CD4-positive, alpha-beta T cell (primary cell): ENCODE measurements at regions not wholly inside any gene's neighbourhood (a gene's known extent, or its start where the extent isn't known, plus 50 kb on each side); places are given as distances from the start of the nearest gene placed in this dataset.
"Not testable (repeated sequence)": the region's sequence is repeated elsewhere in the genome, so short reads cannot be mapped to it uniquely, and the experiment has no call there.

Experiments
- ATAC-seq: fragments of 200-7000 bp; cut with Tn5 transposase; one replicate; pipeline ENCODE4 v1.10.0; 2022; ENCODE audit warnings: mild to moderate bottlenecking; ENCODE audit not compliant: poor library complexity
- CTCF ChIA-PET: fragments of 350-600 bp; sonication (Branson Sonifier 250); formaldehyde crosslinking; loops from one replicate; lab custom pipeline; 2021; ENCODE audit warnings: antibody characterized with exemption, inconsistent platforms; lab: Charles Lee
- POLR2A ChIA-PET: fragments of 350-600 bp; sonication (Branson Sonifier 250); formaldehyde crosslinking; loops from one replicate; lab custom pipeline; 2021; ENCODE audit warnings: antibody characterized with exemption, inconsistent platforms; lab: Charles Lee
- DNase-seq, 14 experiments: peaks; one replicate each; pipeline ENCODE4 v3.0.0-alpha.2; 2013 to 2020; ENCODE audit warnings: mixed read lengths in 2 of 14
- H3K27ac ChIP-seq, 2 donors: one replicate each; pipeline versions ENCODE4 v1.5.1 to v1.7.0; 2013; ENCODE audit warnings: low read length in 2 of 2, low read depth in 1 of 2, mild to moderate bottlenecking in 1 of 2
- H3K27me3 ChIP-seq, 2 experiments: 1 replicate in 1 of 2; 2 replicates in 1 of 2; pipeline versions ENCODE4 v1.6.1 to v1.7.0; 2013; ENCODE audit warnings: low read length in 2 of 2, control low read depth in 1 of 2, mild to moderate bottlenecking in 1 of 2, moderate library complexity in 1 of 2; ENCODE audit not compliant: insufficient read depth in 2 of 2, control insufficient read depth in 1 of 2
- H3K36me3 ChIP-seq: one replicate; pipeline ENCODE4 v1.6.1; 2013; ENCODE audit warnings: low read length, control low read depth; ENCODE audit not compliant: insufficient read depth
- H3K4me1 ChIP-seq: one replicate; pipeline ENCODE4 v1.6.1; 2013; ENCODE audit warnings: low read length, control low read depth; ENCODE audit not compliant: insufficient read depth
- H3K4me3 ChIP-seq: one replicate; pipeline ENCODE4 v1.5.1; 2013; ENCODE audit warnings: mild to moderate bottlenecking, low read length, moderate library complexity
- H3K9me3 ChIP-seq, 2 experiments: 1 replicate in 1 of 2; 2 replicates in 1 of 2; pipeline versions ENCODE4 v1.6.1 to v1.7.0; 2013; ENCODE audit warnings: low read length in 2 of 2, mild to moderate bottlenecking in 2 of 2, control low read depth in 1 of 2, moderate library complexity in 1 of 2; ENCODE audit not compliant: control insufficient read depth in 1 of 2, insufficient read depth in 1 of 2
- H3K27ac Mint-ChIP-seq: one replicate; pipeline ENCODE4 v1.8.0; 2020; ENCODE audit warnings: mixed read lengths
- H3K27me3 Mint-ChIP-seq: one replicate; pipeline ENCODE4 v1.8.0; 2021; ENCODE audit warnings: mixed read lengths
- H3K36me3 Mint-ChIP-seq: one replicate; pipeline ENCODE4 v1.8.0; 2021; ENCODE audit warnings: low read depth, mixed read lengths
- H3K4me1 Mint-ChIP-seq: one replicate; pipeline ENCODE4 v1.8.0; 2021; ENCODE audit warnings: low read depth, mixed read lengths
- H3K4me3 Mint-ChIP-seq: one replicate; pipeline ENCODE4 v1.8.0; 2020; ENCODE audit warnings: mild to moderate bottlenecking, mixed read lengths
- H3K9me3 Mint-ChIP-seq: one replicate; pipeline ENCODE4 v1.8.0; 2020; ENCODE audit warnings: mixed read lengths
- intact Hi-C, 2 experiments: fragments of 100-400 bp; cut with DNase I in 1 of 2; cut with micrococcal nuclease in 1 of 2; formaldehyde crosslinking; loops; one replicate each; pipeline versions ENCODE4 v1.15.1 to v1.9.0; 2023 to 2025; cut with DNase I, micrococcal nuclease
- TF ChIP-seq, protein P1 (sequence below): fragments of 200-600 bp; IDR thresholded peaks from one replicate; pipeline ENCODE4 v1.8.0; 2022; ENCODE audit warnings: antibody characterized with exemption, mild to moderate bottlenecking

- Mint-ChIP-seq H3K4me3 (no peak overlapping the region), H3K4me1 (no peaks in the 10 kb centered on the region), H3K9me3 (no peaks in the 10 kb centered on the region), H3K36me3 (no peaks in the 10 kb centered on the region), H3K27ac (no peak overlapping the region), H3K27me3 (no peaks in the 10 kb centered on the region)
- Histone ChIP-seq H3K4me1 (no peaks in the 10 kb centered on the region), H3K9me3 (no peaks in the 10 kb centered on the region), H3K27ac (no peak overlapping the region), H3K4me3 (no peak overlapping the region), H3K36me3 (no peaks in the 10 kb centered on the region), H3K27me3 (no peaks in the 10 kb centered on the region)
- DNase-seq = no peak
- ChIA-PET POLR2A (no interaction called here), CTCF (no interaction called here)
- TF ChIP-seq, protein P1, sequence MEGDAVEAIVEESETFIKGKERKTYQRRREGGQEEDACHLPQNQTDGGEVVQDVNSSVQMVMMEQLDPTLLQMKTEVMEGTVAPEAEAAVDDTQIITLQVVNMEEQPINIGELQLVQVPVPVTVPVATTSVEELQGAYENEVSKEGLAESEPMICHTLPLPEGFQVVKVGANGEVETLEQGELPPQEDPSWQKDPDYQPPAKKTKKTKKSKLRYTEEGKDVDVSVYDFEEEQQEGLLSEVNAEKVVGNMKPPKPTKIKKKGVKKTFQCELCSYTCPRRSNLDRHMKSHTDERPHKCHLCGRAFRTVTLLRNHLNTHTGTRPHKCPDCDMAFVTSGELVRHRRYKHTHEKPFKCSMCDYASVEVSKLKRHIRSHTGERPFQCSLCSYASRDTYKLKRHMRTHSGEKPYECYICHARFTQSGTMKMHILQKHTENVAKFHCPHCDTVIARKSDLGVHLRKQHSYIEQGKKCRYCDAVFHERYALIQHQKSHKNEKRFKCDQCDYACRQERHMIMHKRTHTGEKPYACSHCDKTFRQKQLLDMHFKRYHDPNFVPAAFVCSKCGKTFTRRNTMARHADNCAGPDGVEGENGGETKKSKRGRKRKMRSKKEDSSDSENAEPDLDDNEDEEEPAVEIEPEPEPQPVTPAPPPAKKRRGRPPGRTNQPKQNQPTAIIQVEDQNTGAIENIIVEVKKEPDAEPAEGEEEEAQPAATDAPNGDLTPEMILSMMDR = no peak
- ATAC-seq = no peak
- intact Hi-C loops = no loop called here
These were observed 490.1 kb downstream of the RAPGEF2 start for GRCh38 chr4:159592898-159593556.

DNA sequence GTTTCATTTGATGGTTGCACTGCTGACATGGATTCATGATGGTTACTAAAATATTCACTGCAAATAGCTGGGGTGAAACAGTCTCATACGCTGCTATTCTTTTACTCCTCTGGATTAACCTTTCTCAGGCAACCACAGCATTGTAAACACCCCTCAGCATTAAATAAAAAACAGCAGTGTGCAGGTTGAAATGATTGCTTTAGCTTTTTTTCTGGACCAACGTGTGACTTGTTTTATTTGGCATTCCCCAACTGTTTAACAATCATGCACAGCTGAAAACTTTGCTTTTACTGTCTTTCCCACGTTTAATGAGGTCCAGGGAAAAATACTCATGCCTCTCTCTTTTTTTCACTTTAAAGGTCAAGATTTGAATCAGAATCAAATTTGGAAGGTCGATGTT lies 490.8 kb downstream of the RAPGEF2 start:
- POLR2A ChIA-PET = no interaction called here
- Histone ChIP-seq H3K9me3 (no peaks in the 10 kb centered on the region), H3K36me3 (no peaks in the 10 kb centered on the region), H3K4me3 (no peak overlapping the region), H3K27ac (no peak overlapping the region), H3K27me3 (no peaks in the 10 kb centered on the region), H3K4me1 (no peaks in the 10 kb centered on the region)
- Mint-ChIP-seq H3K27ac (no peak overlapping the region), H3K4me1 (no peaks in the 10 kb centered on the region), H3K4me3 (no peak overlapping the region), H3K9me3 (no peaks in the 10 kb centered on the region), H3K27me3 (no peaks in the 10 kb centered on the region), H3K36me3 (no peaks in the 10 kb centered on the region)
- no peak for DNase-seq
- no peak for ATAC-seq
- intact Hi-C loops = no loop called here
- TF ChIP-seq, protein P1 = no peak
- CTCF ChIA-PET = no interaction called here

- Mint-ChIP-seq H3K4me3 (no peak overlapping the region), H3K4me1 (no peaks in the 10 kb centered on the region), H3K9me3 (no peaks in the 10 kb centered on the region), H3K36me3 (no peaks in the 10 kb centered on the region), H3K27me3 (no peaks in the 10 kb centered on the region), H3K27ac (no peak overlapping the region)
- Histone ChIP-seq H3K4me3 (no peak overlapping the region), H3K4me1 (no peaks in the 10 kb centered on the region), H3K36me3 (no peaks in the 10 kb centered on the region), H3K9me3 (no peaks in the 10 kb centered on the region), H3K27me3 (no peaks in the 10 kb centered on the region), H3K27ac (no peak overlapping the region)
- ChIA-PET POLR2A (no interaction called here), CTCF (no interaction called here)
- TF ChIP-seq, protein P1 = no peak
- intact Hi-C loops = no loop called here
- DNase-seq (no peak), ATAC-seq (no peak)
These were observed 491.7 kb downstream of the RAPGEF2 start for GRCh38 chr4:159594576-159594975.

GRCh38 chr4:159595101-159595500 lies 492.2 kb downstream of the RAPGEF2 start:
- H3K27me3 Mint-ChIP-seq, H3K36me3 ChIP-seq, H3K4me1 ChIP-seq, H3K4me3 ChIP-seq, H3K27me3 ChIP-seq, H3K27ac ChIP-seq, H3K4me3 Mint-ChIP-seq, intact Hi-C loops, H3K4me1 Mint-ChIP-seq, ATAC-seq, POLR2A ChIA-PET, CTCF ChIA-PET, H3K36me3 Mint-ChIP-seq, H3K9me3 ChIP-seq, H3K9me3 Mint-ChIP-seq, H3K27ac Mint-ChIP-seq, DNase-seq: not testable (repeated sequence)
